Hippocampal formation (tissue), 2 donors: ENCODE measurements at regions not wholly inside any gene's neighbourhood (a gene's known extent, or its start where the extent isn't known, plus 50 kb on each side); places are given as distances from the start of the nearest gene placed in this dataset.
"Not testable (repeated sequence)": the region's sequence is repeated elsewhere in the genome, so short reads cannot be mapped to it uniquely, and the experiment has no call there.

ENCODE experiments used
- DNase-seq, 2 donors: peaks; one replicate each; lab custom pipeline; 2025; lab: John Stamatoyannopoulos, UW

DNA sequence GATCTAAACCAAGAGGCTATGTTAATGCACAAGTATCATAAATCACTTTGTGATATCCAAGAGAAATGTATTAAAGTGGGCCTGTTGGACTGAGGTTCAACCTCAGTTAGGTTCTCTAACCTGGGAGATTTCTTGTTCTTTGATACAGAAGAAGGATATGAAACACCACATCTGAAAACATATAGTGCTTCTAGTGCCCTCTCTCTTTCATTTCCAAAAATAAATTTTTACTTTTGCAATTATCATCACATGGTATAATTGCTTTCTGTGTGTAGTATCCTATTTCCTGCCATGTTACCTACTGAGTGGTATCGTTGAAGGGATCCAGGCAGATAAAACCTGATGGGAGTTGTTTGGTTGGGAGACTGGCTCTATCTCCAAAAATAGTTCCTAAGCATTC is 264.9 kb downstream of the CCER1 start:
- DNase-seq: no peak

DNA sequence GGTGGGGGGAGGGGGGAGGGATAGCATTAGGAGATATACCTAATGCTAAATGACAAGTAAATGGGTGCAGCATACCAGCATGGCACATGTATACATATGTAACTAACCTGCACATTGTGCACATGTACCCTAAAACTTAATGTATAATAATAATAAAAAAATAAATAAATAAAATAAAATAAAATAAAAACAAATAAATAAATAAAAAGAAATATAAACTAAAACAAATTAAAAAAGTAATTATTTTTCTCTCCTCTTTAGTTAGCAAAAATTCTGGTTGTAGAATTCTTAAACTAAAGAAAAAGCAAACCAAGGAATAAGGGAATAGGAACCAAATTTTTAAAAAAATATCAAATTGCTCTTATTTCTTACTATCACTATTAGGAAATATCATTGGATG is 267.3 kb downstream of the CCER1 start:
- not testable (repeated sequence) for DNase-seq

DNA sequence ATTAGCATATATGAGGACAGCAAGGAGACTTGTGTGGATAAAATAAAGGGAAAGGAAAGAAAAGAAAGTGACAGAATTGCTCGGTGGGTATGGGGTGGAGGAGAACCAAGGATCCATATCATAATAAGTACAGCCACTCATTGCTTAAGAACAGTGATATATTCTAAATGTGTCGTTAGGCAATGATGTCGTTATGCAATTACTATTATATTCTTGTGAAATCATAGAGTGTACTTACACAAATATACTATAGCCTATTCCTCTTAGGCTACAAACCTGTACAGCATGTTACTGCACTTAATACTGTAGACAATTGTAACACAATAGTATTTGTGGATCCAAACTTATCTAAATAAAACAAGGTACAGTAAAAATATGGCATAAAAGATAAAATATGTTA is 271.1 kb downstream of the CCER1 start:
- no peak for DNase-seq

DNA sequence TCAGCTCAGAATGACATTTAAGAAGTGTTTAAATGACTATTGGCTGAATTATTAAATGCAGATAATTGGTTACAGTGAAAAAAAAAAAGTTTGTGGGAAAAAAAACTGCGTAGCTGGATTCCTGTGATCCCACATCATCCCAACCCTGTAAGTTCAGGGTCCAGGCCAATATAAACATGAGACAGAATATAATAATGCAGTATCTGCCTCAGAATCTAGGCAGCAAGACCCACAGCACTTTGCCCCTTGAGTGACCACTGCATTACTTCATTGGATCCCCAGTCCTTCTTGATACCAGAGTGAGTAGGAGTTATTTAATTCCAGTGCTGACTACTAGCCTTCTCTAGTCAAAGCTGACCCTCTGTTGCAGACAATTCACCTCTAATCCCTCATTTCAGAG is 272.6 kb downstream of the CCER1 start:
- no peak for DNase-seq

DNA sequence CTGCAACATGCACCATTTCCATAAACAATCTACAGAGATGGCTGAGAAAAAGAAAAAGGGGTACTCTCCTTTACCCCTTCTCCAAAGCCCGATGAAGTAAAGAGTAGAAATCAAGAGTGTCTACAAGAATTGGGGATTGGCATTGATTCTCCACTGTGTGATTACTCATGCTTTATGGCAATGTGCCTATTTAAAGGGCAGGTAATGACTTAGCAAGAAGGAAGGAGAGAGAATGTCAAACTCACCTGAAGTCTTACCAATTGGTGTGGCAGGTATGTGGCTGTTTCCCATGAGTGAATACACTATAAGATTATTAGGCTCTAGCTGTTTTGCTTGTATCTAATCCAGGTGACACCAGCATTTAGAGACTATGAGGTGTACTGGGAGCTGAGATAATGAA is 275.3 kb downstream of the CCER1 start:
- DNase-seq: no peak

DNA sequence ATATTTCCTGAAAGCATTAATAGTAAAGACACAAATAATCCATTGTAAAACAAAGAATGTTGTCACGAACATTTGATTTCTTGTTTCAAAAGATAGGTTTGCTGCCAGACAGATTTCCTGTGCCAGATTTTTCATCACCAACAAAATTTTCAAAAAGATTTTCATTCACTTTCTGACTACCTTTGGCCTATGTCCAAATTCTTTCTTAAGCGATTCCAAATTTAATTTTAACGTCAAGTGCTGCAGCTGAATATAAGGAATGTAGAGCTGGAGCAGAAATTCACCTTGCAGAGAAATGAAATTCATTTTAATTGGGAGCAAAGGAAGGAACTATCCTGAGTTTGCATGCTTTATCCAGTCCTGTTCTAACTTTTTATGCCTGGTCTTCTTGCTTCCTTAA is 277.4 kb downstream of the CCER1 start:
- DNase-seq: no peak

DNA sequence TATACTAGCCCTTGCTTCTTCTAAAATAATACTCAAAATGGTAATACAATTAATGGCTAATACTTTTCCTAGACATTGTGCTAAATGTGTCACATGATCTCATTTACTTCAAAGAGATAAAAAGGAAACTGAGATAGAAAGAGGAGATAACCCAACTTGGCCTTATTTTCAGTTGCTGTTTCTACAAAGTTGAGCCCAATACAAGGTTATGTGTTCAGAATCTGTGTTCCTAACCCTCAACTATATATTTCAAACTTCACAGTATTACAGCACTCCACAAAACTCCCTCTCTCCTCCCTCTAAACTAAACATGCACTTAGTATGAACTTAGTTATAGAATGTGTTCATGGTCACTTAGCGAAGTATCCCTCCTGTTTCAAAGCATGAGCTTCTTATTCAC is 277.9 kb downstream of the CCER1 start:
- DNase-seq: no peak

DNA sequence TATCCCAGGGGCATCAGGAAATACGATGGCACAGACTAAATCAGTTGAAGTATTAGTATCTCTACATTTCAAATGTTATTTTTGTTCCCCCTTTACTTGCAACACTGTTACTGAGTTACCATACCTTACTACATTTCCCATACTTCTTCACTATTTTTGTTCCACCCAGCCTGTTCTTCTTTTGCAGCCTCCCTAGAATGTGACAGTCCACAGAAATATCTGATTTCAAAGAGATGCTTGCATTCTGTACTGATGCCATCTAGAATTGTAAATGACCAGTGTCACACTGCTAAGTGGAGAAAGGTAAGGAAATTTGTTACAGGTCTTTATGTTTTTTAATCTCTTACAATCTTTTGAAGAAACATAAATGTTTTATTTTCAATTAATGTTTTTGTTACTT is 279.9 kb downstream of the CCER1 start:
- no peak for DNase-seq

DNA sequence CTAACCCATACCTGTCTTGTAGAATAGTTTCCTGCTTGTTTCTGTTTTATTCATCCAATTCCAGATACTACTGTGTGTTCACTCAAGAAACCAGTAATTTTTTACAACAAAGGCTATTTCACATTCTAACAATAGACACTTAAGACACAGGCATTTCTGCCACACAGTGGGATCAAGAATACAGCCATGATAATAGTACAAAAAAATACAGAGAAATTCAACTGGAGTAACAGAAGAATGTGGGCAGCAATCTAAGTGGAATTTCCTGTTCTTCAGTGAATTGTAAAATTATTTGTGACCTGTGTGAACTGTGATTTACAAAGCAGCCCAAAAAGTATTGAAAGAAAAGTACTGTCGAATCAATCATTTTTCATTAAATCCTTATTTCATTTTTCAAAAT is 282.9 kb downstream of the CCER1 start:
- DNase-seq: no peak

DNA sequence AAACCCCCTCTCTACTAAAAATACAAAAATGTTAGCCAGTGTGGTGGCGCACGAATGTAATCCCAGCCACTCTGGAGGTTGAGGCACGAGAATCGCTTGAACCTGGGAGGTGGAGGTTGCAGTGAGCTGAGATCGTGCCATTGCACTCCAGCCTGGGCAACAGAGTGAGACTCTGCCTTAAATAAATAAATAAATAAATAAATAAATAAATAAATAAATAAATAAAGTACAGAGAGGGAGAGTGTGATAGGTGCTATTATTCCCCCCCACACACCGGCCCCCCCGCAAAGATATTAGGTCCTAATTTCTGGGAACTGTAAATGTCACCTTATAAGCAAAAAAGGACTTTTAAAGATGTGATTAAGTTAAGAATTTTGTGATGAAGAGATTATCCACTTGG is 291.0 kb downstream of the CCER1 start:
- not testable (repeated sequence) for DNase-seq

DNA sequence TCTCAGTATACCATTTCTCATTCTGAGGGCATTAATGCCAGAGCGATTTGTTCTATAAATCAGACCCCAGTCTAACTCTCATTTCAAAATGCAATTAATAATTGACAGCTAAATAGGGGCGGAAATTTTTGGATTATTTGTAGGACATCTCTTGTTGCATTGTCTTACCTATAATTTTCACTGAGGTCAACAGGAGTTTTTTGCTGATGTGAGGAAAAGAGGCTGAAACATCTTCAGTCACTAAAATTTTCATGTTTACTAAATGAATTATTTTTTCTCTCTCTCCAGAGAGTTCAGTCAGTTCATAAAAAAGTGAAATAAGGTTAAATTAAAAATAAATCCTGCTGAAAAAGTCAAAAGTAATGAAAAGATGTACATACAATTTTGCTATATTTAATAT is 295.9 kb downstream of the CCER1 start:
- no peak for DNase-seq

DNA sequence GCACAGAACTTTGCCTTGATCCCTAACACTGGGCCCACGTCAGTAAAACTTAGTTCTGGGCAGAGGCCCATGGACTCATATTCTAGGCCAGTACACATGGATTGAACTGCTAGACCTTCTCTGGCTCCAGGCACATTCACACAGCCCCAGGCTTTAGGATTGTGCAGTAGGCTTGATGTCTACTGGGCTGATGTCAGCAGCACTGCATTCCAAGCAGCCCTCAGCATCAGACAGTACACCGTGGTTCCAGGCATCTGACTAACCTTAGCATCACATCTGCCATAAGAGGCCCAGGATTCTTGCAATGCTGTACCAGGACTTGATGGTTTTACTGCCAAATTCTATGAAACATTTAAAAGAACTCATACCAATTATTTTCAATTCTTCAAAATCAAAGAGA is 301.9 kb downstream of the CCER1 start:
- DNase-seq: no peak

DNA sequence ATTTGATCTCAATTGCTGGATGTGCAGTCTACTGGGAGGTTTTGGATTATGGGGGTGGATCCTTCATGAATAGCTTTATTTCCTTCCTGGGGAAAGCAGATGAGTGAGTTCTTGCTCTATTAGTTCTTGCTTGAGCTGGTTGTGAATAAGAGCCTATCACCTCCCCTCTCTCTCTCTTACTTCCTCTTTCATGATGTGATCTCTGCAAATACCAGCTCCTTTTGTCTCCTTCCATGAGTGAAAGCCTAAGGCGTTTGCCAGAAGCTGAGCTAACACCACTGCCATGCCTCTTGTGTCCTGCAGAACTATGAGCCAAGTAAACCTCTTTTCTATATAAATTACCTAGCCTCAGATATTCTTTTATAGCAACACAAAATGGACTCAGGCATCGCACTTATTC is 302.7 kb downstream of the CCER1 start:
- DNase-seq: no peak

DNA sequence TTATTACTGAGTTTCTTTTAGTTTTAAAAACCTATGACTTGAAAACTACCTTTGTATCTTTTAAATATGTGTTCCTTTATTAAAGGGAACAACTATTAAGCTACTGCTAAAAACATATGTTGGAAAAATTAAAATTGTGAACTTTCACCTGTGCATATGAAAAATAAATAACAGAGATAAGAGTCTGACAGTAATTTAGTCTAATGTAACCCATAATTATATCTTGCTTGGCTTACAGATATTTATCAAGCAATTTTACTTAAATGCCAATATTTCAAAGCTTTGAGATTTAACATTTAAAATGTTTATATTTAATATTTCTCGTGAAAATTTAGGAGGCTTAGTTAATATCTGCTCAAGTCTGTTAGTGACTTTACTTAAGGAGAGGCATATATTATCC is 309.8 kb downstream of the CCER1 start:
- DNase-seq: no peak

DNA sequence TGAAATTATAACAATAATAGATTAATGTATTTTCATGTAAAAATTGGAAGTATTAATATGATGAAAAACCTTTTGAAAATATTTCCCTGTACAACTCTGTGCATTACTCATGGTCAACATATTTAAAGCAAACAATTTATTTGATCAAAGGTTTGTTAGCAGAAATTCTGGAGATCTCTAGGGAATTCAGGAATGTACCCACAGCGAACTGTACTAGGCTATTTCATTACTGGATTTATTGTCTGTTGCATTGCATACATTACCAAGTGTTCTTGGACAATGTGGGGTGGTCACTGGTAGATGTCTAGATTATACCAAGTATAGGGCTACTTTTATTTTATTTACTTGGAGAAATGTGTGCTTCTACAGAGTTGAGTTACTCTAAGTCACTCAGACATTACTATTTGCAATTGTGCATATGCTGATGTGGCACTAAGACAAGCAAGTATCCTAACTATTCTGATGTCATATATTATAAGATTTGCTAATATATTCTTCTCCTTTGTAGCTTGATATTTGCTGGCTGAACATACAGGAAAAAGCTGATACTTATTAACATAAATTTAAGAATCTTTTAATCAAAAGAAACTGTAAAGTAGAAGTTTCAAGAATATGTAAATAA is 323.3 kb downstream of the CCER1 start:
- DNase-seq: no peak

DNA sequence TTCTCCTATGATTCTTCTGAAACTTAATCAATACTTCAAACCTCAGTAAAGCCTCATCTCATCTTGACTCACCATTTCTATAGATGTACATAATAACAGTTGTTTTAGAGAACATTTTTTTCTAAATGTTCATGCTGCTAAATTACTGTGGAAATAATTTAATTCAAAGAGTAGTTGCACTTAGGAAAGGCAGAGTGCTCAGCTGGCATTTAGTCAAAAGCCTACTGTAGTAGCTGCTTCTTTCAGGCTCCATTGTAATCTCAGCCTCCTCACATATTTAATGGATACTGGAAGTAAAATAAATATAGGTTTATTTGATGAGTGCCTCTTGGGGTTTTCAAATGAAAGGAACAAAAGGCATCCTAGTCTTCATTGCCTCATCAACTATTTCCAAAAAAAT is 325.0 kb downstream of the CCER1 start:
- DNase-seq: no peak

DNA sequence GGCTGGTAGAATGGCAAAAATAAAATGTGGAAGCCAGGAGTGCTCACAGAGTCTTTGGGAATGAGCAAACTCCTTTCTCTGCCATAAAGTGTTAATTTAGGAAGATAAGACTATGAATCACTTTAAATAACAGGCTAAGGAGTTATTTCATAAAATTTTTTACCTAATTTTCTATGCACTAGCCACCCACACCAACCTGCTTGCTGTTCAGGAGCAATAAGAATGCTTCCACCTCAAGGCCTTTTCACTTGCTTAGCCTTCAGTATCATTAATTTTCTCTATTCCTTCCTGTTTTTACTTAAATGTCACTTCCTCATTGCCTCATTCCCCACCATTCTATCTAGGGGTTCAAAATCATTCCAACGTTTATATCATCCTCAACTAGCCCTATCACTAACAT is 326.8 kb downstream of the CCER1 start:
- DNase-seq: no peak

DNA sequence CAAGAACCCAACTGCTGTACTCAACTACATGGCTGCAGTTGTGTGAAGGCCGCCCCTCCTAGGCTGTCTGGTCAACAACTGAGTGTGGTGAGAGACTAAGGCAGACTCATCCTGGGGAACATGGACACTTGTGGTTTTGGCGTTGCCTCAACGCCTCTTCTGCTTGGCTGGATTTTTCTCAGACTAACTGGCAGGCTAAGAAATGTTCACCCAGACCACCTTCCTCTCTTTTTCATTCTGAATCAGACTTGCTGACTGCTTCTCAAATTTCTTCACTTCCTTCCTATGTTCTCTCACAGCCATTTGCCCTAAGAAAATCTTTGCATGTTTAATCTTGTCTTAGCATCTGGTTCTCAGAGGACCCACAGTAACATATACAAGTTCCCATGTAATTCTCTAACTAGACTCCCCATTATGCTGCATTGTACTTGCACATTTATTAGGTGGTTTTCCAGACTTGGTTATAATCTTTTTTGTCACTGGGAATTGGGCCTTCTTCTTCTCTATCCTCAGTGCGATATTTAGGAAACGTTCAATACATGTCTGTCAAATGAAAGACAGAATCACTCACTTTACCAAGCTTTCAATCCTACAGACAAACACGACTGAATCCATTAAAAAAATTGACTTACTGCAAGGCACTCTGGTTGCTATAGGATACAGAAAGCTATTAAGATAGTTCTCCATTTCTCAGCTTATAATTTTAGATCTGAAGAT is 327.6 kb downstream of the CCER1 start:
- DNase-seq: no peak

DNA sequence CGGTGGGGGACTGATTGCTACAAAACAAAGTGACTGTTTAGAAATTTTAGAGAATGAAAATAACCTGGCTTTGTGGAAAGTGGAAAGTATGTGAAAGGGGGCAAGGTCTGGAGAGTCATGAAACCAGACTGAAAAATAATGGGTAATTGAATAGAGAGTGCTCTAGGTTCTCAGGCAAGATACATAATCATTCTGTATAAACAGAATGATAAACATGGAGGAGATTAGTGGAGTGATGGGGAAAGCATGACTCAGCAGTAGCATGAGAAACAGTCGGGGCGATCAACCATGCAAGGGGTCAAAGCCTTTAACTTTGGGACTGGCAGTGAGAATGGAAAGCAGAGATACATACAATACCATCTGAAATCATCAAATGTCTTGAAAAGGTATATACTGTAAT is 332.5 kb downstream of the CCER1 start:
- DNase-seq: no peak

DNA sequence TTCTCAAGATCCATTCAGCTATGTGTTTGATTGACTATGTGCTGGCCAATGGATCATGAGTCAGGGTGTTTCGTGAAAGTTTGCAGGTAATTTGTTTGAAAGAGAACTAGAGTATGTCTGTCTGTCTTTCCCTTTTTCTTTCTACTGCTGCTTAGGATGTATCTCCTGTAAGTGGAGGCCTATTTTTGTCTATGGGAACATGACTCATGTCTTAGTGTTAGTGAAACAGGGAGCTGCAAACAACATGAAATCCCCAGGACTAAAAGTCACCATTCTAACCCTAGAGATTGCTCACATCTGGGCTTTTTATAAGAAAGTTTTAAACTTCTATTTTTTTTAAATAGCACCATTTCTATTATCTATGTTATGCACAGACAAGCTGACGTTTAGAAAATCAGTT is 333.0 kb downstream of the CCER1 start:
- no peak for DNase-seq

DNA sequence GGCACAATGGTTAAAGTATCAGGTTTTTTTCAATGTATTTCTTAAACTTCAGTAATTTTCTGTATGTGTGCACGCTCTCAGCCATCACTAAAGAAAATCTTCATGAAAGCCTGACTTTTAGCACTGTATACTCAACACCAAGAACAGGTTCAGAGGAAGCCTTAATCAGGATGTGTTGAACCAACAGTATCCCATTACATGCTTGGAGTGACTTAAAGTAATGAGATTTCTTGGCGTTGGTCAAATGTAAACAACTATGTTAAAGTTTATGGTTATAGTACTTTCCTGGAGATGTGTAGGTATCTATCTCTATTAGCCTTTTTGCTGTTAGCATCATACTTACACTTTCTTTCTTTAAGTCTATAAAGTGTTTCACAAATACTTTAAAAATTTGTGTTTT is 335.0 kb downstream of the CCER1 start:
- DNase-seq: no peak

DNA sequence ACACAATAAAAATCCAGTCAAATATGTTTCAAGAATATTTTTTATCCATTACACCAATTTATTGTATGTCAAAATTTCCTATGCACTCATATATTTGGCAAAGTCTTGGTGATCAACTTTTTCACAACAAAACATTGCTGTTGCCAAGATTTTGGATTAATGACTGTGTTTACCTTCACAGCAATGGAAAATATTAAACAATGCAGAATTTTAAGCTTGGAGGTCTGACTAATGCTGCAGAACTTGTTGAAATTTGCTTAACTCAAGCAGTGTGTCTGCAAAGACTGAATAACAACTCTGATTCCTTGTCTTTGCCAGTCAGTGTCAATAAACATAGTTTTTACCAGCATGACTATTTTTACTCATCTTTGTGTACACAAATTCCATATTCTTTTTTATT is 336.4 kb downstream of the CCER1 start:
- no peak for DNase-seq

DNA sequence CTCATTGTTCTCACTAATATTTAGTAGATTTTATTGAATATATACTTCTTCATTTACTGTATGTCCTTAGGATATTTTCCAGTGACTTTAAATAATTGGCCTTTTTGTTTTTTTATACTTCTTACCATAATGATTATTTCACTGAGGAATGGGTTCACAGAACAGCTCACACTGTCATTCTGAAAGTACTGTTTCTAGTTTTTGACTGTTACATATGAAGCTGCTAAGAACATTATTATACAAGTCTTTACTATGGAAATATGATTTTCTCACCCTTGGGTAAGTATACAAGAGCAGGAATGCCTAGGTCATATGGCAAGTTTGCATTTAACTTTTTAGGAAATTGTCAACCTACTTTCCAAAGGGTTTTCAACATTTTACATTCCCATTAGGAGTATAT is 343.1 kb downstream of the CCER1 start:
- DNase-seq: no peak

DNA sequence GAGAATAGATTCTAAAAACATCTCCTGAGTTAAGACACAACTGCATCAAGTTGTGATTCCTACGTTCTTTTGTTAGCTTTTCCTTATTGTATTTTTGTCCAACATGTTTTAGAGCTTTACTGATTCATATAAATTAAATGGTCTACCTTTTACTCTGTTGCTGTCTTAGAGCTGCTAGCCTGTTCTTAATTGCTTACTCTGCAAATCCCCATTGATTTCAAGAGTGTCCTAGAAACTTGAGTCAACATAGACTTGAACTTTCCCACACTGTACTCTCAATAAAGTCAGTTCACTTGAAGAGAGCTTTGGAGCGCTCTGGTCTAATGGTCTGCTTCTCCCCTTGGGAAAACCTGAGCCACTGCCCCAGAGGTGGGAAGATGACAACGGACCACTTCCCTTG is 343.9 kb downstream of the CCER1 start:
- no peak for DNase-seq
